PC-3 (cell line): ENCODE measurements at regions not wholly inside any gene's neighbourhood (a gene's known extent, or its start where the extent isn't known, plus 50 kb on each side); places are given as distances from the start of the nearest gene placed in this dataset.

Experiments used
- CTCF ChIP-seq: fragments of 300-600 bp; sonication (generic); conservative IDR thresholded peaks from 2 replicates; pipeline ENCODE4 v1.5.1; 2017; ENCODE audit warnings: antibody characterized with exemption, low read depth, mild to moderate bottlenecking, low read length
- EZH2 ChIP-seq: fragments of 300-600 bp; sonication (generic); IDR thresholded peaks from one replicate; pipeline ENCODE4 v1.6.1; 2017; ENCODE audit warnings: antibody characterized with exemption, mild to moderate bottlenecking, low read length; ENCODE audit not compliant: unreplicated experiment
- EZH2phosphoT487 ChIP-seq: fragments of 300-600 bp; sonication (generic); IDR thresholded peaks from 2 replicates; pipeline ENCODE4 v1.6.1; 2018; ENCODE audit warnings: mild to moderate bottlenecking, antibody characterized with exemption, low read length, borderline replicate concordance

GRCh38 chr3:164515256-164515655, 563.0 kb downstream of the SI start:
- TF ChIP-seq CTCF: no peak
- no peak for TF ChIP-seq EZH2
- no peak for TF ChIP-seq EZH2phosphoT487
